Activated CD4-positive, alpha-beta memory T cell treated with anti-CD3 and anti-CD28 coated beads, Interleukin-2, amount 10 ng/mL, durations not matched to agents 7 days and 5 days (primary cell): ENCODE measurements at regions not wholly inside any gene's neighbourhood (a gene's known extent, or its start where the extent isn't known, plus 50 kb on each side); places are given as distances from the start of the nearest gene placed in this dataset.

Source experiments
- CTCF ChIA-PET: fragments of 350-600 bp; sonication (Branson Sonifier 250); formaldehyde crosslinking; loops from one replicate; lab custom pipeline; 2021; ENCODE audit warnings: antibody characterized with exemption, inconsistent platforms; lab: Charles Lee
- POLR2A ChIA-PET: fragments of 350-600 bp; sonication (Branson Sonifier 250); formaldehyde crosslinking; loops from one replicate; lab custom pipeline; 2021; ENCODE audit warnings: antibody characterized with exemption; lab: Charles Lee
- DNase-seq: peaks from one replicate; pipeline ENCODE4 v3.0.0-alpha.2; 2020
- H3K27ac Mint-ChIP-seq: one replicate; pipeline ENCODE4 v1.8.0; 2021; ENCODE audit warnings: mild to moderate bottlenecking, mixed read lengths
- H3K27me3 Mint-ChIP-seq: one replicate; pipeline ENCODE4 v1.8.0; 2021; ENCODE audit warnings: mixed read lengths
- H3K36me3 Mint-ChIP-seq: one replicate; pipeline ENCODE4 v1.8.0; 2021; ENCODE audit warnings: low read depth, mixed read lengths
- H3K4me1 Mint-ChIP-seq: one replicate; pipeline ENCODE4 v1.8.0; 2021; ENCODE audit warnings: mixed read lengths
- H3K4me3 Mint-ChIP-seq: one replicate; pipeline ENCODE4 v1.8.0; 2021; ENCODE audit warnings: mild to moderate bottlenecking, mixed read lengths
- H3K9me3 Mint-ChIP-seq: one replicate; pipeline ENCODE4 v1.8.0; 2021; ENCODE audit warnings: mixed read lengths

GRCh38 chr13:50588491-50589130, 254.9 kb downstream of the DLEU7 start:
- no peak for DNase-seq
- no peak overlapping the region for H3K27ac Mint-ChIP-seq
- no peak overlapping the region for H3K4me3 Mint-ChIP-seq
- peaks cover 2% of the 10 kb centered on the region for H3K4me1 Mint-ChIP-seq
- POLR2A ChIA-PET, result no interaction called here
- H3K36me3 Mint-ChIP-seq, result no peaks in the 10 kb centered on the region
- peaks cover 2% of the 10 kb centered on the region for H3K27me3 Mint-ChIP-seq
- CTCF ChIA-PET, result no interaction called here
- H3K9me3 Mint-ChIP-seq, result no peaks in the 10 kb centered on the region

GRCh38 chr13:50589139-50589538, 254.4 kb downstream of the DLEU7 start:
- H3K4me1 Mint-ChIP-seq, result peaks cover 3% of the 10 kb centered on the region
- no peaks in the 10 kb centered on the region for H3K9me3 Mint-ChIP-seq
- ChIA-PET POLR2A (no interaction called here), CTCF (no interaction called here)
- no peak for DNase-seq
- peaks cover 2% of the 10 kb centered on the region for H3K27me3 Mint-ChIP-seq
- H3K36me3 Mint-ChIP-seq, result no peaks in the 10 kb centered on the region
- no peak overlapping the region for H3K4me3 Mint-ChIP-seq
- no peak overlapping the region for H3K27ac Mint-ChIP-seq

- H3K27ac Mint-ChIP-seq, result no peak overlapping the region
- H3K4me3 Mint-ChIP-seq, result no peak overlapping the region
- CTCF ChIA-PET, result no interaction called here
- no peak for DNase-seq
- H3K4me1 Mint-ChIP-seq, result peaks cover 5% of the 10 kb centered on the region
- no peaks in the 10 kb centered on the region for H3K36me3 Mint-ChIP-seq
- no peaks in the 10 kb centered on the region for H3K9me3 Mint-ChIP-seq
- POLR2A ChIA-PET, result no interaction called here
- peaks cover 2% of the 10 kb centered on the region for H3K27me3 Mint-ChIP-seq
Observed at GRCh38 chr13:50589651-50590054, 253.8 kb downstream of the DLEU7 start.

- H3K4me3 Mint-ChIP-seq, result no peak overlapping the region
- no peak overlapping the region for H3K27ac Mint-ChIP-seq
- POLR2A ChIA-PET, result no interaction called here
- H3K27me3 Mint-ChIP-seq, result no peaks in the 10 kb centered on the region
- H3K9me3 Mint-ChIP-seq, result no peaks in the 10 kb centered on the region
- CTCF ChIA-PET, result no interaction called here
- H3K36me3 Mint-ChIP-seq, result no peaks in the 10 kb centered on the region
- DNase-seq, result no peak
- peaks cover 8% of the 10 kb centered on the region for H3K4me1 Mint-ChIP-seq
Observed at GRCh38 chr13:50592412-50593155, 250.9 kb downstream of the DLEU7 start.

- ChIA-PET CTCF (no interaction called here), POLR2A (interaction anchor here (1.0 kb wide), 1 partner anchor 18 kb away, joined by 3 read pairs; no protein-coding TSS in a partner anchor)
- H3K27ac Mint-ChIP-seq, result no peak overlapping the region
Observed at GRCh38 chr13:50593207-50593606, 250.3 kb downstream of the DLEU7 start.

GRCh38 chr13:50594276-50595051, 249.0 kb downstream of the DLEU7 start:
- H3K27ac Mint-ChIP-seq, result no peak overlapping the region
- H3K4me3 Mint-ChIP-seq, result no peak overlapping the region
- ChIA-PET CTCF (no interaction called here), POLR2A (no interaction called here)
- H3K27me3 Mint-ChIP-seq, result no peaks in the 10 kb centered on the region
- peak; percentile 17 for DNase-seq
- no peaks in the 10 kb centered on the region for H3K36me3 Mint-ChIP-seq
- no peaks in the 10 kb centered on the region for H3K9me3 Mint-ChIP-seq
- H3K4me1 Mint-ChIP-seq, result peaks cover 8% of the 10 kb centered on the region

More at GRCh38 chr13:50593207-50593606, 250.3 kb downstream of the DLEU7 start:
- no peak for DNase-seq
- Mint-ChIP-seq H3K4me1 (peaks cover 8% of the 10 kb centered on the region), H3K9me3 (no peaks in the 10 kb centered on the region), H3K4me3 (no peak overlapping the region), H3K27me3 (no peaks in the 10 kb centered on the region), H3K36me3 (no peaks in the 10 kb centered on the region)

GRCh38 chr13:50595196-50595595, 248.3 kb downstream of the DLEU7 start:
- H3K36me3 Mint-ChIP-seq, result no peaks in the 10 kb centered on the region
- no peaks in the 10 kb centered on the region for H3K27me3 Mint-ChIP-seq
- peaks cover 8% of the 10 kb centered on the region for H3K4me1 Mint-ChIP-seq
- no peak overlapping the region for H3K4me3 Mint-ChIP-seq
- H3K27ac Mint-ChIP-seq, result no peak overlapping the region
- ChIA-PET POLR2A (no interaction called here), CTCF (no interaction called here)
- no peaks in the 10 kb centered on the region for H3K9me3 Mint-ChIP-seq
- no peak for DNase-seq

GRCh38 chr13:50596156-50596555, 247.3 kb downstream of the DLEU7 start:
- ChIA-PET POLR2A (no interaction called here), CTCF (no interaction called here)
- Mint-ChIP-seq H3K27ac (no peak overlapping the region), H3K4me3 (no peak overlapping the region), H3K9me3 (no peaks in the 10 kb centered on the region), H3K4me1 (peaks cover 8% of the 10 kb centered on the region), H3K27me3 (no peaks in the 10 kb centered on the region), H3K36me3 (no peaks in the 10 kb centered on the region)
- no peak for DNase-seq

GRCh38 chr13:50596776-50597203, 246.7 kb downstream of the DLEU7 start:
- H3K27me3 Mint-ChIP-seq, result no peaks in the 10 kb centered on the region
- peaks cover 8% of the 10 kb centered on the region for H3K4me1 Mint-ChIP-seq
- no peaks in the 10 kb centered on the region for H3K9me3 Mint-ChIP-seq
- no peak for DNase-seq
- ChIA-PET POLR2A (interaction anchor here (0.6 kb wide), 1 partner anchor 116 kb away, joined by 3 read pairs; no protein-coding TSS in a partner anchor), CTCF (no interaction called here)
- no peaks in the 10 kb centered on the region for H3K36me3 Mint-ChIP-seq
- no peak overlapping the region for H3K27ac Mint-ChIP-seq
- no peak overlapping the region for H3K4me3 Mint-ChIP-seq

GRCh38 chr13:50598338-50598737, 245.2 kb downstream of the DLEU7 start:
- no peak overlapping the region for H3K4me3 Mint-ChIP-seq

GRCh38 chr13:50599046-50599445, 244.4 kb downstream of the DLEU7 start:
- ChIA-PET POLR2A (no interaction called here), CTCF (interaction anchor here (0.6 kb wide), 1 partner anchor 692 kb away, joined by 3 read pairs; no protein-coding TSS in a partner anchor)
- H3K27me3 Mint-ChIP-seq, result no peaks in the 10 kb centered on the region

More at GRCh38 chr13:50598338-50598737, 245.2 kb downstream of the DLEU7 start:
- Mint-ChIP-seq H3K4me1 (peaks cover 6% of the 10 kb centered on the region), H3K27me3 (no peaks in the 10 kb centered on the region), H3K27ac (no peak overlapping the region), H3K36me3 (no peaks in the 10 kb centered on the region), H3K9me3 (no peaks in the 10 kb centered on the region)
- DNase-seq, result no peak
- CTCF ChIA-PET, result interaction anchor here (0.6 kb wide), 1 partner anchor 691 kb away, joined by 3 read pairs; no protein-coding TSS in a partner anchor
- POLR2A ChIA-PET, result no interaction called here

GRCh38 chr13:50599927-50600326, 243.6 kb downstream of the DLEU7 start:
- POLR2A ChIA-PET, result no interaction called here
- Mint-ChIP-seq H3K9me3 (no peaks in the 10 kb centered on the region), H3K4me1 (no peaks in the 10 kb centered on the region), H3K36me3 (no peaks in the 10 kb centered on the region), H3K4me3 (no peak overlapping the region), H3K27me3 (no peaks in the 10 kb centered on the region), H3K27ac (no peak overlapping the region)
- CTCF ChIA-PET, result no interaction called here
- no peak for DNase-seq

More at GRCh38 chr13:50599046-50599445, 244.4 kb downstream of the DLEU7 start:
- no peak for DNase-seq
- no peak overlapping the region for H3K4me3 Mint-ChIP-seq
- no peaks in the 10 kb centered on the region for H3K36me3 Mint-ChIP-seq
- peaks cover 5% of the 10 kb centered on the region for H3K4me1 Mint-ChIP-seq
- no peak overlapping the region for H3K27ac Mint-ChIP-seq
- no peaks in the 10 kb centered on the region for H3K9me3 Mint-ChIP-seq

GRCh38 chr13:50608370-50608769, 235.1 kb downstream of the DLEU7 start:
- Mint-ChIP-seq H3K27ac (no peak overlapping the region), H3K36me3 (no peaks in the 10 kb centered on the region), H3K27me3 (peaks cover 13% of the 10 kb centered on the region), H3K4me1 (peaks cover 1% of the 10 kb centered on the region), H3K4me3 (no peak overlapping the region), H3K9me3 (no peaks in the 10 kb centered on the region)
- ChIA-PET POLR2A (no interaction called here), CTCF (no interaction called here)
- no peak for DNase-seq
